ENCODE measurements at regions not wholly inside any gene's neighbourhood (a gene's known extent, or its start where the extent isn't known, plus 50 kb on each side); places are given as distances from the start of the nearest gene placed in this dataset.

DNA sequence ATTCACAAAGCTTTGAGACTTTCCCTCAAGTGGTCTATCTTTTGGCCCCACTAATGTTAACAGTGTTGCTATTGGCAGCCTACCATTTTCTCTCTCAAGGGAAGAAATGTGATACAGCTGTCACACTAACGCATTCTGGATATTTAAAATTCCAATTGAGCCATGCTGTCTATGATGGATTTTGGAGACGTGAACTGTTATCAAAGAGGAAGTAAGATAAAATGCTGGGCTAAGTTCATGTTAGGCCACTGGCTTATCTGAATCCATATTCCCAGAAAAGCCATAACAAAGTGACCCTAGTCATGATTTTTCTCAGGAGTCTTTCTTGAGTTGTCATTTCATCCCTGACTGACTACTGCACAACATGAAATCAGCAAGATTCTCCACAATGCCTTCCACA is 200.2 kb downstream of the PHLDA1 start:
- H3K4me3 ChIP-seq (ENCODE audit: low read length), result no peak overlapping the region
- no peak for DNase-seq (ENCODE audit: low read depth)
- TF ChIP-seq, protein P1, sequence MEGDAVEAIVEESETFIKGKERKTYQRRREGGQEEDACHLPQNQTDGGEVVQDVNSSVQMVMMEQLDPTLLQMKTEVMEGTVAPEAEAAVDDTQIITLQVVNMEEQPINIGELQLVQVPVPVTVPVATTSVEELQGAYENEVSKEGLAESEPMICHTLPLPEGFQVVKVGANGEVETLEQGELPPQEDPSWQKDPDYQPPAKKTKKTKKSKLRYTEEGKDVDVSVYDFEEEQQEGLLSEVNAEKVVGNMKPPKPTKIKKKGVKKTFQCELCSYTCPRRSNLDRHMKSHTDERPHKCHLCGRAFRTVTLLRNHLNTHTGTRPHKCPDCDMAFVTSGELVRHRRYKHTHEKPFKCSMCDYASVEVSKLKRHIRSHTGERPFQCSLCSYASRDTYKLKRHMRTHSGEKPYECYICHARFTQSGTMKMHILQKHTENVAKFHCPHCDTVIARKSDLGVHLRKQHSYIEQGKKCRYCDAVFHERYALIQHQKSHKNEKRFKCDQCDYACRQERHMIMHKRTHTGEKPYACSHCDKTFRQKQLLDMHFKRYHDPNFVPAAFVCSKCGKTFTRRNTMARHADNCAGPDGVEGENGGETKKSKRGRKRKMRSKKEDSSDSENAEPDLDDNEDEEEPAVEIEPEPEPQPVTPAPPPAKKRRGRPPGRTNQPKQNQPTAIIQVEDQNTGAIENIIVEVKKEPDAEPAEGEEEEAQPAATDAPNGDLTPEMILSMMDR (conservative IDR thresholded peaks at IDR 0.05; ENCODE audit: low read depth, low read length), result no peak

DNA sequence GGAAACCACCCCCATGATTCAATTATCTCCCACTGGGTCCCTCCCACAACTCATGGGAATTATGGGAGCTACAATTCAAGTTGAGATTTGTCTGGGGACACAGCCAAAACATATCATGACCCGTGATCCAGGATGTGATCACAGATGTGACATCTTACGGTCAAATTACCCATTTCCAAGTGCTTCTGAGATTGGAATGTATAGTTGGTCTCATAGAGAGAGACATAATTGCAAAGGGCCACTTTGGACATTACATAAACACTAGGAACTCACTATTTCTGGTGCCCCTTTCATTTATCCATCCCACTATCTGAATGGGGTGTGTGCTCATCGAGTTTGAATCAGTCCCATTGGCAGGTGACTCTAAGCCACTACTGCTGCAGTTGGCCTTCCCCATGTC is 204.5 kb downstream of the PHLDA1 start:
- no peak overlapping the region for H3K4me3 ChIP-seq (ENCODE audit: low read length)
- TF ChIP-seq, protein P1 (conservative IDR thresholded peaks at IDR 0.05; ENCODE audit: low read depth, low read length), result no peak
- no peak for DNase-seq (ENCODE audit: low read depth)

DNA sequence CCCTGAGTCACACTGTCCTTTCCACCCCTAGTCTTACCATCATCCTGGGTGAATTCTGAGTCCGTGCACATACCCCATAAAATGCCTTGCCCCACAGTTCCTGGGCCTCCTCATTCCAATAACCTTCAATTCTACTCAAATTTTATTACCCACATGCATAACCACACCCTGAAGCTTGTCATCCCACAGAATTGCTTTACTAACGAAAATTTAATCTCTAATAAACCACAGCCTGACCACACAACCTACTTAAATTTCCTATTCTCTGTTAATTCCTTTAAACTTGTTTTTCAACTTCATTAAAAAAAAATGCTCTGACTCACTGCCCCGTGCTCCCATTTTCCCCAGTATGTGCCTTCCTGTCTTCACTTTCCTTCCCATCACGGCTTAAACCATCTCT is 205.9 kb downstream of the PHLDA1 start:
- H3K4me3 ChIP-seq (ENCODE audit: low read length), result no peak overlapping the region
- peak; percentile 86 for DNase-seq (ENCODE audit: low read depth)
- TF ChIP-seq, protein P1 (conservative IDR thresholded peaks at IDR 0.05; ENCODE audit: low read depth, low read length), result no peak

DNA sequence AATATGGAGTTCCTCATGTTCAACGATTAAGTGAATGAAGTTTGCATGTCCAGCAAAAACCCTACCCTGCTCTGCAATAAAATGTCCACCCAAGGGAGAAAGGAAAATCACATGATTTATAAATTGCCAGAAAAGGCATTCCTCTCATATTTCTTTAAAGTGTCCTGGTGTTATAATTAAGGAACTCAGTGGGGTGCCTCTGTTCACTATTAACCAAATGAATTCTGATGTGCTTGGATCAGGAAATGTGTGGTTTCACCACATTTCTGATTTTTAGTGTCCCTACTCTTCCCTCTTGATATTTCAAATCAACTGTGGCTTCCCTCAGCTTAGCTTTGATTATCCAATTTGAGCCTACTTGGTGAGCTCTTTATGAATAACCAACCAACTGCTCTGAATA is 208.1 kb downstream of the PHLDA1 start:
- H3K4me3 ChIP-seq (ENCODE audit: low read length), result no peak overlapping the region
- no peak for DNase-seq (ENCODE audit: low read depth)
- TF ChIP-seq, protein P1 (conservative IDR thresholded peaks at IDR 0.05; ENCODE audit: low read depth, low read length), result no peak

DNA sequence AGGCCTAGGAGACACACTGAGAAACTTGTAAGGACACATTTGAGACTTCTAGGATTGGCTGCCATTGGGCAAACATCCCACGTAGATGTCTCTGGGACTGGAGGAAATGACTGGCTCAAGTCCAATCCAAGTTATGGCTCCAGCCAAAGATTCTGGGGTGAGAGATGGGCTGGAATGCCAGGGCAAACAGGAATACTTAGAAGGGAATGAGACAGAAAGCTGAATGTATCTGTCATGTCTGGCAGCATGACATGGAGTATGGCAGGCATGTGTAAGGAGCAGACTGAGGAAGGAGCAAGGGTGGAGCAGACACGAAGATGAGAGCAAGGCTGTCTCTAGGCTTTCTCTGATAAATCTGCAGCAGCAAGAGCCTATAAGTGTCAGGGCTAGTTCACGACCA is 209.2 kb downstream of the PHLDA1 start:
- H3K4me3 ChIP-seq (ENCODE audit: low read length), result no peak overlapping the region
- no peak for DNase-seq (ENCODE audit: low read depth)
- TF ChIP-seq, protein P1 (conservative IDR thresholded peaks at IDR 0.05; ENCODE audit: low read depth, low read length), result no peak

DNA sequence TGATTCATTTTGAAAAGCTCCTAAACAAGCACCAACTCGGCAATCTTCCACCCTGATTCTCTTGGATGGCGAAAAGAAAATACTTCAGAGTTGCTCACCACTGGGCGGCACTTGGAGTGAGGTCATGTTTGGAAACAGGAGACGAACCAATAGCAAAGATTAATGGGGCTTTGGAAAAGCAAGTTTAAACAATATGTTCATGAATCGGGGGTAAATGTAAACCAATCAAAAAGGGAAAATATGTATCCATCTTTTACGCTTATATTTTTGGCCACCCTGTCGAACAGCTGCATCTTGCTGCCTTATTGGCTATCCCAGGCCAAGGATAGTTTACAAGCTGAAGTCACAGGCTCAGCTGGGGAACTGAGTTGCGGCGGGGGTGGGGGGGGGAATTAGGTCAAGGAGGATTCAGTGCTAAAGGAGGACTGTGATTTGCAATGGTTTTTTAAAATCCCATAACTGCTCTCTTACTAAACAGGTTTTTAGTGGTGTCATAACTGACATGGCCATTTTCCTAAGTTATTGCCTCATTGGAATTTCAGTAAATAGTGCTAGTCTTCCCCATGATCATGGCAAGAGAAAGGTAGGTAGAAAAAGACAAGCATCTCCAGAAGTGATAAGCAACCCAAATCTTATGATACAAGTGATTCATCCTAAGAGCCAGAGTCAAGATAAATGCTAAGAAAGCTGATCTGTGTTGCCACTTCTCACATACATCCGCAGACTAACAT is 210.6 kb downstream of the PHLDA1 start:
- H3K4me3 ChIP-seq (ENCODE audit: low read length), result no peak overlapping the region
- TF ChIP-seq, protein P1 (conservative IDR thresholded peaks at IDR 0.05; ENCODE audit: low read depth, low read length), result peak; percentile 25
- peak; percentile 87 for DNase-seq (ENCODE audit: low read depth)

DNA sequence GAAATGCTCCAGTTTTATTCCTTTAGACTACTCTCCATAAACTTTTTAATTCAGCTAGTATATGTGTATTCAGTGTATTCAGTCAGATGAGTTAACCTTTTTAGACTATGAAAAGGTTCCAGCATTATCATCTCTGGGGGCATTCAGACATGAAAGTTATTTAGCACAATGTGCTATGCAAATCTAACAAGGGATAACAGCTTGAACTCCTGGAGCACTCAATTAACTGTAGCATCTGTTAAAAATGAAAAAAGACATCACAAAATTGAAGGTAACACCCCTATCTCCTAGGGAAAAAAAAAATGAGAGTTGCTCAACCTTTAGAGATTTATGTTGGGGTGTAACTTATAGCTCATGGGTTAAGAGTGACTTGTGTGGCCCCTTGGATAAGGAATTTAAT is 211.5 kb downstream of the PHLDA1 start:
- H3K4me3 ChIP-seq (ENCODE audit: low read length), result no peak overlapping the region
- TF ChIP-seq, protein P1 (conservative IDR thresholded peaks at IDR 0.05; ENCODE audit: low read depth, low read length), result no peak
- no peak for DNase-seq (ENCODE audit: low read depth)
